HG03354 (cell line): ENCODE measurements at regions not wholly inside any gene's neighbourhood (a gene's known extent, or its start where the extent isn't known, plus 50 kb on each side); places are given as distances from the start of the nearest gene placed in this dataset.
"Not testable (repeated sequence)": the region's sequence is repeated elsewhere in the genome, so short reads cannot be mapped to it uniquely, and the experiment has no call there.

Source experiments
- ATAC-seq: cut with Tn5 transposase; IDR thresholded peaks from one replicate; pipeline ENCODE4 v1.9.1; 2021; ENCODE audit warnings: mild to moderate bottlenecking; ENCODE audit not compliant: unreplicated experiment, poor library complexity, severe bottlenecking

DNA sequence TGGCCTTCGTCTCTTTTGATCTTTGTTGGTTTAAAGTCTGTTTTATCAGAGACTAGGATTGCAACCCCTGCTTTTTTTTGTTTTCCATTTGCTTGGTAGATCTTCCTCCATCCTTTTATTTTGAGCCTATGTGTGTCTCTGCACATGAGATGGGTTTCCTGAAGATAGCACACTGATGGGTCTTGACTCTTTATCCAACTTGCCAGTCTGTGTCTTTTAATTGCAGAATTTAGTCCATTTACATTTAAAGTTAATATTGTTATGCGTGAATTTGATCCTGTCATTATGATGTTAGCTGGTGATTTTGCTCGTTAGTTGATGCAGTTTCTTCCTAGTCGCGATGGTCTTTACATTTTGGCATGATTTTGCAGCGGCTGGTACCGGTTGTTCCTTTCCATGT is 448.4 kb upstream of the RUNX1 start:
- not testable (repeated sequence) for ATAC-seq

DNA sequence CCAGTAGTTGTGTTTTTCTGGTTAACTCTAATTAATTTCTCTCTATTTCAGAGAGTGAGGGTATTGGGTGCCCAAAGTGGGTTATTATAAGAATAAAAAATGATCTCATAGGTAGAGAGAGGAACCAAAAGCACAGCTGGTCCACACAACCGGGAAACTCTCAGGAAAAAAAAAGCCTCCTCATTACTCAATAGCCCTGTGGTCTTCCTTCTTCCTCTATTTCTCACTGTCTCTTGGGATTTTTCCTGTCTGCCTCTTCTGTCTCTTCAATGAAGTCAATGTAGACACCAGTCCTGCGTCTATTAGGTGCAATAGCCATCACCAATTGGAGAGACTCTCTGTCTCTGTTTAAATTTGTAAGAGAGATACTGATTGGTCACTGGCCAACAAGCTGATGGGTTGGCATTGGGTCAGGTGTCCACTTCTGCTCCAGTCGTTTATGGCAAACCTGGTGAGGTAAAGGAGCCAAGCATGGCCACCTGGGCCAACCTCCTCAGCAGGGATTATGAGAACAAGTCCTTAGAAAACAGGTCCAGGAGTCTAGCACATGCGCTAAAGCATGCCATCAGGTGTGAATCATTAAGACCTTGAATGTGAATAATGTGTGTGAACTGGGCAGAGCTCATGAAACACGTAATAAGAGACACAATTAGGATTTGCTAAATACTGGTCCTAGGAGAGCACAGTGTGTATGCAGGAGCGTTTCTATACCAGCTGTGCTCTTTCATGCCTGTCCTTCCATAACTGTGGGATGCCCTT is 443.0 kb upstream of the RUNX1 start:
- ATAC-seq = no peak

DNA sequence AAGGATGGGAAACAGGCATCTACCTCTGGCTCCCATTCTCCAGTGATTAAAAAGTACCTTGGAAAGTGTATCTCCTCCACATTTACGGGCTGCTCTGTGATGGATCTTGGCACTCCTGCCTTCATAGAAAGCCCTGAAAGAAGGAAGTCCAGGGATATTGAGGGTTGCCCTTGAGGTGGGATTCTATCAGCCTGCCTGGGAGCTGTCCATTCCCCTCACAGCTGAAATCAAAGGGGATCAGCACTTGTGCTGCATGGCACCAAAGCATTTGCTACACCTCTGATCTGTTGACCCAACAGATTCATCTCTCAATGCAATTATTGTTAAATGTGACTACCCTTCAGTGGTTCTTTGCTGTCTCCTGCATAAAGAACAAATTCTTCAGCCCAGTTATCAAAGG is 442.0 kb upstream of the RUNX1 start:
- ATAC-seq = no peak

DNA sequence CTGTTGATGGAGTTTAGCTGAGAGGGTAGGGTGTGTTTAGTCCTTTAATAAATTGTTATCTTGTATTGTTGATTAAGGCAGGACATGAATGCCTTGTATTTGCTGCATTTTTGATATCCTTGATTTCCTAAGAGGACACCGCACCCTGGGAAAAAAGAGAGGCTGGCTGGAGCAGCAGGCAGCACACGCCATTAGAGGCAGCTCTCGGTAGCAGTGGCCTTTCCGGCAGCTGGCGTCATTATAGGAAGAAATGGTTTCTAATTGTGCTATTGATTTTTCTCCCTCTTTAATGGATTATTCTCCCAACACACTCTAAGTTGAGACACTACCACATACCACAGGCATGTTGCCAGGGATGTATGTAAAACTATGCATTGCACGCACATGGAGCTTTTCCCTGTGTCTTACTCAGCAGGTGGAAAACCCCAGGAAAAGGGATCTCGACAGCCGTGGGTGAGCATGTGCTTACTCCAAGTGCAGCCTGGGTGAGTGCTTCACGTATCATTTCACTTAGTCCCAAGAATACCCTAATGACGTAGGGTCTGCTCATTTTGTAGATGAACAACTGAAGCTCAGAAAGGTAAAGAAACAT is 440.4 kb upstream of the RUNX1 start:
- no peak for ATAC-seq

DNA sequence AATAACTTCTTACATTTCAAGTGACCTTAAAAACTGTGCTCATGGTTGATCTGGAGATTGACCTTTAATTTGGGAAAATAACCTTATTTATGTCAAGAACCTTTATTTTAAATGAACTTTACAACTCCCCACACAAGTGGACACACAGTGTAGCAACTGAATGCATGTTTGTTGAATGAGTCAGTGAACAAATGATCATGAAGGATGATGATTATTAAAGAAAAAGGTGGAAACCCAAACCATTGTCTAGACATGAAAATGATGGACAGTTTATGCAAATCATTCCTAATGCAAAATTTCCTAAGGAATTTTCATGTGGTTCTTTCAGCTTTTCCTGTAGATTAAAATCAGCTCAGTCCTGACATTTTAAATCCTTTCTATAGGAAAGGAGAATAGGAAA is 439.8 kb upstream of the RUNX1 start:
- ATAC-seq = no peak

DNA sequence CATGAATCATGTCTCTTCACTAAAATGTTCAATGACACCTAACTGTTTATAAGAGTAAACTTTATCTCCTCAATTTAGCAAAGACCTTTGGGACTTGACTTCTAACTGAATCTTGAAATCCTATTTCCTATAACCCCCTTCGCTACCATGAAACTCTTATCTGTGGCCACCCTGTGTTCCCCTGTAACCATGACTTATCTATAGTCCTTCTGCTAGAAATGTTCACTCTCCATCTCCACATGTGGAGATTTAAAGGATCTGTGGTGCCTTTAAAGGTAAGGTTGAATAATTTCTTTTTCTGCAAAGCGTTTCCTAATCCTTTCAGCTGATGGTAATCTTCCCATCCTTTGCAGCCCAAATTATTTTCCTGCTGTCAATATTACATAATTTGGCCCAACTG is 436.3 kb upstream of the RUNX1 start:
- no peak for ATAC-seq

DNA sequence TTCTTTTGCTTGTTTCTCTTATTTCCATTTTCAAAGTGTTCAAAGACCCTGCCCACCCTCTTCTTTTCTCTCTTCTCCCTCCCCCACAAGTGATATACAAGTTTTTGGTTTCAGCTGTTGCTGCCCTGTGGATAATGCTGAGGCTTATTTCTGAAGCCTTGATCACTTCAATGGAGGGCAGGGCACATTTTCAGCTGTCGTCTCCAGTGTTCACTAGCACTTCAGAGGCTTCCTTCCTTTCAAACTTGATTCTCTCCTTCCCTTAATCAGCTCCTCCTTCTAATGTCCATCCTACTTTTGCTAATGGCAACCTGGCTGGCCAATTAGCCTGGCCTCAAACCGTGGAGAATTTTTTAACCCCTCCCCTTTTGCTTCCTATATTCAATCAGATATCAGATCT is 435.7 kb upstream of the RUNX1 start:
- no peak for ATAC-seq

DNA sequence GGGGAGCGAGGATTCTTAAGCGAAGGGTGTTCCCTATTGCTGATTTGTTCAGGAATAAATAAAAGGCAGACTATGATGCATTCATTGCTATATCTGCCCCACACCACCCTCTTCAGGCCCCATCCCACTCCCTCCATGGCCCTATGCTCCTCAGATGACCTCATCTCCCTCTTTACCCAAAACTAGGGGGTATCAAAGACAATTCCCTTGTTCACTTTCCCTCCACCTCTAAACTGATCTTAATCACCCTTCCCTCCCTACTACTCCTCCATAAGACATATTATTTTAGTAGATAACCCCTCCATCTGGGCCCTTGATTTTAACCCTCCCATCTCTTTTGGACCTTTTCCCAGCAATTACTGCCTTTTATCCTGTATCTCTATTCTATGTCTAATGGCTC is 434.9 kb upstream of the RUNX1 start:
- ATAC-seq = no peak

DNA sequence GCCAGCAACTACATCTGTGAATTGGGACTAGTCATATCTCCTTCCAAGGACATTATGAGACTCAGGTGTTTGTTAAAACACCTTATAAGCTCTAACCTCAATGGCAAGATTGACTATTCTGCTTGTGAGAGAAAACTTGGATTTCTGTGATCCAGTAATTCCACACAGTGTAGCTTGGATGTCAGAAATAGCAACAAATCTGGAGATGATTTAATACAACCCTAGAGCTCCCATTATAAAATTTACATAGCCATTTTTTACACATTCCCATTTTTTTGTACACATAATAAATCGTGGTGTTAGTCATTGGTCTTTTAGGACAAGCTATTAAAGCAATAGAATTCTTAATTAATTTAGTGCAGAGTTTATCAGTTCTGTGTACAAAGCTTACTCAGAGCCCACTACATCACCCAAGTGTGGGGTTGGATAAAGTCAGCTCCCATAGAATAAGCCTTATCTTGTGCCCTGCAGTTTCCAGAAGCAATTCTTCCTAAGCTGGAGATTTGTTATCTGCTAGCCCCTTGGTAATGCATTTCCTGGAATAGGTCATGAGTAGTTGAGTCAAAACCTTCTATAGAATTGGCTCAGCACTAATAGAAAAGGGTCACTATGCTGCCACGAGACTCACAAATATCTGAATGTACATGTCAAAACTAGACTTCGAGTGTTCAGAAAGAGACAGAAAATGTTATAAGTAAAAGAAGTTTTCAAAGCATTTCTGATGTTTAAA is 434.0 kb upstream of the RUNX1 start:
- no peak for ATAC-seq

DNA sequence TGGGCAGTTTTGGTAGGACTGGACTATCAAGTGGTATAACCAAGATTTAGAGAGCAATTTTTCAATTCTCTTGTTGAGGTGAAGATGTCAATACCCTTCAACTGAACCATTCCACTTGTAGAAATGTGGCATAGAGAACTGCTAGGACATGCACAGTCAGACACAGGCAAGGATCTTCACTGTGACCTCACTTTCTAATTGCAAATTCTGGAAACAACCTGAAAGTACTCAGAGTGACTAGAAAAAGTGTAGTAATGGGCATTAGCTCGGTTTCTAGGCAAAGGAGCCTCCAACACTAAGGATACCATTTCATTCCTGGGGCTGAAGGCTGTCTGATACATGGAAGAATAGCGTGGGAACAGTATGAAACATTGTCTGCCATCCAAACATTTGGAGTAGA is 433.0 kb upstream of the RUNX1 start:
- no peak for ATAC-seq

DNA sequence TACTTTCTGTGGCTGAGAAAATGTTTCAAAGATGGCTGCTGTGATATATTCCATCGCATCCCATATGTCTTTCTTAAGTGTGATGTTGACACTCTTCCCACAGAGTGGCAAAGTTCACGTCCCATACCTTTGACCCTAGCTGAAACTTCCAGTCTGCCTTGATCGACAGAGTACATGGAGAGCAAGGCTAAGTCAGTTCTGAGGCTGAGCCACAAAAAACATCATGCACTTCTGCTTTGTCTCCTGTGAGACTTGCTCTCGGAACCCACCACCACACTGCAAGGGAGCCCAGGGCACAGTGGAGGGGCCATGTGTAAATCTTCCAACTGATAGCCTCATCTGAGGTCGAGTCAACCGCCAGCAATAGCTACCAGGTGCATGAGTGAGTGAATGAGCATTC is 431.9 kb upstream of the RUNX1 start:
- ATAC-seq = no peak

DNA sequence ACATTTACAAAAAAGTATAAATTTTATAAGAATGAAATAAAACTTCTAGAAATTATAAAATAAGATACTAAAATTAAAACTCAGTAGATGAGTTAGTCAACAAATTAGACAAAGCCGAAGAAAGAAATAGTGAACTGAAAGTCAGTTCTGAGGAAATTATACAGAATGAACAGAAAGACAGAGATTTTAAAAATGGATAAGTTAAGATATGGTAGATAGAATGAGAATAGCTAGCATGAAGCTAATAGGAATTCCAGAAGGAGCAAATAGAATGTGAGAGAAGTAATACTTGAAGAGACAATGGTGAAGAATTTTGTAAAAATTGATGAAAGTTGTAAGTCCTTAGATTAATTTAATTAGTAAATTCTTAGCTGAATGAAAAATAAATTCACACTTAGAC is 430.4 kb upstream of the RUNX1 start:
- no peak for ATAC-seq

DNA sequence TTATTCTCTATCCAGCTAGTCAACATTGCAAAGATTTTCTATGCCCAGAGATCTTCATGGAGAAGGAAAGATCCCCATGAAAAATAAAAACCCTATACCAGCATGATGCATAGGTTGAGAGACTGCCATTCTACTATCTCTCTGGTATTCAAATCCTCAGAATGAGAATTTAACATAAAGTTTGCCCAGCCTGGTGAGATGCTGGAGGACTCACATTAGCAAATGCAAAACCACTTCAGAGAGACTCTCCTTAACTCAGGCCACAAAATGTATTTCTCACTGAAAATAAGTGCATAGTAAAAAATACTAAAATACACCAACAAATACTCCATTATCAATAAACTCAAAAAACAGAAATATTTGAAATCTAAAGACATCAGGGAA is 430.0 kb upstream of the RUNX1 start:
- no peak for ATAC-seq

DNA sequence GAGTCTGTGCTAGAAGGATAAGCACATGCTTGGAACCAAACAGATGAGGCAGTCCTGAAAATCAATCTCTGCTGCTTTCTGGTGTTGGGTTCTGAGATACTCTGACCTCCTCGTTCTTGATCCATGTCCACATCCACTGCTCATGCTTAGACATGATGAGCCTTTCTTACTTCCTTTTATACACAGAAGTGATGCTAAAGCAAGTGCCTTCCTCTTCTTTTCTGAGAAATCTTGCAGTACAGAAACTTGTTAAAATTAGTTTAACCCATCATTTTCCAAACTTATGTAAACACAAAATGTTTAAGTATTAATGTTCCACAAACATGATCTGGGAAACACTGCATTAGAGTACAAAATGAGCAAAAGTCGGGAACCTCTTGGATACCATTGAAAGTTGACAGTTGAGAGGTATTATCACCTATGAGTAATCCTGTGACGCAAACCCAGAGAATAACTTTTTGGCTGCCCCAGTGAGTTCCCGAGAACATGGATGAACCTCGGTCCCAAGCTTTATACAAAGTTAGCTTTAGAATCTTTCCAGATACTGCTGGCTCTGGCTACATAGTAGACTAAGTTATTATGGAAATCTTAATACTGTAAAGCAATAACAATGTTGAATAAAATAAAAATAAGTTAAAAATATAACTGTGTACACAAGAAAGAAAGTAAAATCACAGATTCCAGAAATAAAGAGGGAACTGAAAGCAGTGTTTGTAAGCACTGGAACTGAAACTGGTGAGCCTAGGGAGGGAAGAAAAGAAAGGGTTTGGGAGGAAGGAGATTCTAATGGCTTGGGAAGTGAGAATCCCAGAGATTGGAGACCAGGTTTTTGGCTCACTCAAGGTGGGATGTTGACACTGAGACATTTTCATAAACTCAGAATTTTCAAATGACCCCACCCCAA is 429.3 kb upstream of the RUNX1 start:
- no peak for ATAC-seq

DNA sequence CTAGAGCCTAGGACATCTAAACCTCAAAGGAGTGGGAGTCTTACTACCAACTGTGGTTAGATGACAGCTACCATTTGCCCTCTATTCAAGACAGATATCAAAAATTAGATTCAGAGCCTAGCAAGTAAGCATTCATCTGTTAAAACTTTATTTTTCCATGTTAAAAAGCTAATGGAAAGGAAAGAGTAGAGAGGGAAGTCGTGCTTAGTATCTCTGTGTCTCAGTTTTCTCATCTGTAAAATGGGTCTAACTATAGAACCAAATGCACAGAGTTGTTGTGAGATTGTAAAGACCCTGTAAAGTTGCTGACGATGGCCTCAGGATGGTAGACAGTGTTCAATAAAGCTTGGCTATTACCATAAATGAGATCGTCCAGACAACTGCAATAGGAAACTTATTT is 428.5 kb upstream of the RUNX1 start:
- ATAC-seq = no peak

DNA sequence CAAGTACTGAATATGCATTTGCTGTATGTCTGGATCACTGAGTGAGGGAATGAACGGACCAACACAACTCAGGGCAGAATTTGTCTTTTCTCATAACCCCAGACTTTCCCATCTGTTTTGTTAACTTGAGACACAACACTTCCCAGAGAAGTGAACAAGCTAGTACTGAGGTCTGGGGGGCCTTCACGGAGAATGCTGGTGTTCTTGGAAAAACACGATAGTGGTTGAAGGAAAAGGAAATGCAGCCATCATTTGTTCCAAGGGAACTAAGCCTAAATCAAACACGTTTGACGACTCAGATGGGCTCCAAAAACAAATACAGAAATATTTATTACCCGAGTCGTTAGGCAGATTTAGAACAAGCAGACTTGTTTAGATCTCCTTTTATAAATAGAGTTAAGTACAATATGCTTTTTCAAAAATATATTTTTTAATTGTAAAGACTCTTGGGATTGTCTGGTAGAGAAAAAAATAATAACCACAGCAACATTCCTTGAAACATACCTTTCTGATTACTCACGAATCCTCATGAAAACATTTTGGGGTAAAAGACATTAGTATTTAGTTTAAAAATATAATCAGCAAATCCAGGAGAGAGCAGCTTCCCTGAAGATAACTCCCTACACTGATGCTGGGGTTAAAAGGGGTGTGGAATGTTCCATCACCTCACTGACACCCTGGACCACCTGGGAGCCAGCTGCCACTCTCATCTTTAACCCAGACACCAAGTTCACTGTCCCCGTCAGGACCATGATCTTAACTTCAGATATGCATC is 427.7 kb upstream of the RUNX1 start:
- no peak for ATAC-seq

DNA sequence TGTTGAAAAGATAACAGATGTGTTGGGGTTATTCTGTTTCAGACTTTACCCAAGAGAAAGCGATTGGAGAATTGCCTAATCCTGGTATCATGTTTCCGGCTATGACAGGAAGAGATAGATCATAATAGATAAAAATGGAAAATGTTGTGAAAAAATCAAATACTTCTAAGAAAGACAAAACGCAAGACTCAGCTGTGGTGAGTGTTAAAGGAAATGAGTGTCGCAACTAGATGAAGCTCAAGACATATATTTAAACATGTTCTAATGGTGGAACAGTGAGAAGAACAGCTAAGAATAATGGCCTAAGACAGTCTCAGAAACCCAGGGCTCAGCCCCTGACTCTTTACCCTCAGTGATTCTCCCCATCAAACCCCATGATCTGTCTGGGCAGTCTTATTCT is 426.7 kb upstream of the RUNX1 start:
- ATAC-seq = no peak

DNA sequence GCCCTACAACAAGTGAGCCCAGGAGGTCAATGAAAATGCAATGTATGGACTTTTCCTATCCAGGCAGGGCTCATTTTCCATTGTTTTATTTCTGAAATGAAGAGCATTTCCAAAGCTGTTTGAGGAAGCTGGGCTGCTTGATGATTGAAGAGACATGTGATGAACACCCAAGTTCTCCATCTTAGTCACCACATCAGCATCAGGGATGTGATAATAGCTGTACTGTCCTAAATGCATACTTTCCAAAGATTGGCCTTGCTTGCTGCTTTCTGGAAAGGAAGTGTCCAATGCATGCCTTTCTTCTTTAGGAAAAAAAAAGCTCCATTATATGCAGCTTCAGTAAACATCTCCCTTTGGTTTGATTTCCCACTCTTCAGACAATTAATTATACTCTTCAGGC is 425.9 kb upstream of the RUNX1 start:
- ATAC-seq = no peak

DNA sequence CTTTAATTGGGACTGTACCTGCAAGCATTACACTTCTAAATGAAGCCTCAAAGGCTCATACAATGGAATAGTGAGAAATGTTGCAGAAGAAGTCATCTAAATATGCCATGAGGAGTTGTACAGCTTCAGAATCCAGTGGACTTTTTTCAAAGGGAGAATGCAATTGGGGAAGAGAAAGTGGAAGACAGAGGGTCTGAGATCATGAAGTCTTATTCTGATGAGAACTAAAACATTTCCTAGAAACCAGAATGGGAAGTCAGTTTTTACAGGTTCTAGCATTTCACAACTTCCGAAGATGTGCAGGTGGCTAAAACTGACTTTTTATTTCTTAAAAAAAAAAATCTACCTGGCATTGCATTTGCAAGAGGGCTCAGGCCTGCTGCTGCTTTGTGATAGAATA is 424.4 kb upstream of the RUNX1 start:
- no peak for ATAC-seq

DNA sequence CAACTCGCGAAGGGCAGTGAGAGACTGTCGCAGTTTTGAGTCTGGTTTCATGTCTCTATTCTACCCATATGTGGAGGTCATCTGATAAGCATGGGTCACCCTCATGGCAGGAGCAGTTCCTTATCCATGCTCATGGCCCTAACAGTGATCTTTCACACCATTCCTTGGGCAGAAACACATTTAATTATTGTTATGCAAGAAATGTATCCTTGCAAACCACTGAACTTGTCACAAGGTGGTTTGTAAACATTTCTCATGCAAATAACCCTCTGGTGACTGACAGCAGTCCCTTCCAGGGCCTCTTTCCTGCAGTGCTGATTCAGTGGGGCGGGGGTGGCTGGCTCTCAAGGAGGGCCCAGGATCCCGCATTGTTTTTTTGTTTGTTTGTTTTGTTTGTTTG is 421.4 kb upstream of the RUNX1 start:
- no peak for ATAC-seq
